DND-41 (cell line): ENCODE measurements at regions not wholly inside any gene's neighbourhood (a gene's known extent, or its start where the extent isn't known, plus 50 kb on each side); places are given as distances from the start of the nearest gene placed in this dataset.

Source experiments
- ATAC-seq: fragments of 200-7000 bp; cut with Tn5 transposase; 3 replicates; pipeline ENCODE4 v1.9.1; 2021; ENCODE audit warnings: low read depth; ENCODE audit not compliant: insufficient read depth
- DNase-seq: peaks from one replicate; pipeline ENCODE4 v3.0.0-alpha.2; 2020
- H2AFZ ChIP-seq: 2 replicates; pipeline ENCODE4 v1.6.0; 2012; ENCODE audit warnings: low read depth, low read length
- H3K27ac ChIP-seq: 2 replicates; pipeline ENCODE4 v1.5.1; 2012; ENCODE audit warnings: low read length, inconsistent platforms
- H3K27me3 ChIP-seq: fragments of 200-600 bp; sonication (generic); 2 replicates; pipeline ENCODE4 v1.6.0; 2012; ENCODE audit warnings: low read length, mild to moderate bottlenecking, inconsistent platforms; ENCODE audit not compliant: insufficient read depth, poor library complexity
- H3K36me3 ChIP-seq: 2 replicates; pipeline ENCODE4 v1.5.1; 2012; ENCODE audit warnings: low read length, inconsistent platforms; ENCODE audit not compliant: insufficient read depth
- H3K4me1 ChIP-seq: 2 replicates; pipeline ENCODE4 v1.5.1; 2012; ENCODE audit warnings: mild to moderate bottlenecking, low read length; ENCODE audit not compliant: insufficient read depth
- H3K4me2 ChIP-seq: 2 replicates; pipeline ENCODE4 v1.6.0; 2012; ENCODE audit warnings: mild to moderate bottlenecking, moderate library complexity, low read length, inconsistent platforms; ENCODE audit not compliant: insufficient read depth
- H3K4me3 ChIP-seq, 2 experiments: fragments of 200-600 bp in 1 of 2; shearing (Covaris generic) in 1 of 2; 2 replicates each; pipeline ENCODE4 v1.5.1; 2012 to 2016; ENCODE audit warnings: inconsistent platforms in 2 of 2, low read length in 2 of 2, mild to moderate bottlenecking in 2 of 2, low read depth in 1 of 2, moderate library complexity in 1 of 2
- H3K79me2 ChIP-seq: 2 replicates; pipeline ENCODE4 v1.6.0; 2012; ENCODE audit warnings: low read length, inconsistent platforms; ENCODE audit not compliant: insufficient read depth
- H3K9ac ChIP-seq: 2 replicates; pipeline ENCODE4 v1.6.0; 2012; ENCODE audit warnings: low read depth, mild to moderate bottlenecking, inconsistent platforms, low read length, moderate library complexity
- H3K9me3 ChIP-seq: 2 replicates; pipeline ENCODE4 v1.5.1; 2012; ENCODE audit warnings: low read length, moderate library complexity, mild to moderate bottlenecking, inconsistent platforms; ENCODE audit not compliant: insufficient read depth, severe bottlenecking
- H4K20me1 ChIP-seq: 2 replicates; pipeline ENCODE4 v1.6.0; 2012; ENCODE audit warnings: low read length; ENCODE audit not compliant: insufficient read depth
- EZH2 ChIP-seq: IDR thresholded peaks from 3 replicates; pipeline ENCODE4 v1.6.1; 2012; ENCODE audit warnings: borderline replicate concordance, low read depth, mild to moderate bottlenecking, moderate library complexity, low read length, inconsistent platforms; ENCODE audit not compliant: severe bottlenecking
- TF ChIP-seq, protein P1 (sequence below): IDR thresholded peaks from 2 replicates; pipeline ENCODE4 v1.5.1; 2012; ENCODE audit warnings: borderline replicate concordance, low read length, moderate library complexity, mild to moderate bottlenecking; ENCODE audit not compliant: poor library complexity, severe bottlenecking; ENCODE audit errors: extremely low read depth

DNA sequence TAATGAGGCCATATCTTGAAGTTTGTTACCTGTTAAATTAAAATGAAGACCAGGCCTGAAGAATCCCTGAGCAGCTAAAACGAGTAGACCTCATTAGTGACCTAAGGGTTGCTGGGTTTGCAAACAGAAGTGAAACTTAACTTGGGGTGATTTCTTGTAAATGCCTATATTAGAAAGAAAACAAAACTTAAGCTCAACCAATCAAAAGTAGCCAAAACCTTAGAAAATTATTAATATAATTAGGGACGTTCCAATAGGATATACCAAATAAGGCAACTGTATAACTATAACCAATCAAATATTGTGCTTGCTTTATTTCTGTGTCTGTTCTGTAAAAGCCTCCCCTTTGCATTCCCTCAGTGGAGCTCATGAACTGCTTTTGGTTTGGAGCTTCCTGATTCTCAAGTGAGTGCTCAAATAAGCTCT is 137.9 kb upstream of the VRK2 start:
- DNase-seq (no peak), ATAC-seq (no peak)
- no peak overlapping the region for H3K27ac ChIP-seq
- H3K4me1 ChIP-seq, result no peaks in the 10 kb centered on the region
- H4K20me1 ChIP-seq, result no peaks in the 10 kb centered on the region
- no peaks in the 10 kb centered on the region for H3K27me3 ChIP-seq
- TF ChIP-seq EZH2, result no peak
- TF ChIP-seq, protein P1, sequence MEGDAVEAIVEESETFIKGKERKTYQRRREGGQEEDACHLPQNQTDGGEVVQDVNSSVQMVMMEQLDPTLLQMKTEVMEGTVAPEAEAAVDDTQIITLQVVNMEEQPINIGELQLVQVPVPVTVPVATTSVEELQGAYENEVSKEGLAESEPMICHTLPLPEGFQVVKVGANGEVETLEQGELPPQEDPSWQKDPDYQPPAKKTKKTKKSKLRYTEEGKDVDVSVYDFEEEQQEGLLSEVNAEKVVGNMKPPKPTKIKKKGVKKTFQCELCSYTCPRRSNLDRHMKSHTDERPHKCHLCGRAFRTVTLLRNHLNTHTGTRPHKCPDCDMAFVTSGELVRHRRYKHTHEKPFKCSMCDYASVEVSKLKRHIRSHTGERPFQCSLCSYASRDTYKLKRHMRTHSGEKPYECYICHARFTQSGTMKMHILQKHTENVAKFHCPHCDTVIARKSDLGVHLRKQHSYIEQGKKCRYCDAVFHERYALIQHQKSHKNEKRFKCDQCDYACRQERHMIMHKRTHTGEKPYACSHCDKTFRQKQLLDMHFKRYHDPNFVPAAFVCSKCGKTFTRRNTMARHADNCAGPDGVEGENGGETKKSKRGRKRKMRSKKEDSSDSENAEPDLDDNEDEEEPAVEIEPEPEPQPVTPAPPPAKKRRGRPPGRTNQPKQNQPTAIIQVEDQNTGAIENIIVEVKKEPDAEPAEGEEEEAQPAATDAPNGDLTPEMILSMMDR, result no peak
- H3K4me3 ChIP-seq, result no peak overlapping the region
- H3K79me2 ChIP-seq, result no peaks in the 10 kb centered on the region
- no peak overlapping the region for H3K4me2 ChIP-seq
- H2AFZ ChIP-seq, result no peak overlapping the region
- H3K9me3 ChIP-seq, result no peaks in the 10 kb centered on the region
- no peaks in the 10 kb centered on the region for H3K36me3 ChIP-seq
- no peak overlapping the region for H3K9ac ChIP-seq

DNA sequence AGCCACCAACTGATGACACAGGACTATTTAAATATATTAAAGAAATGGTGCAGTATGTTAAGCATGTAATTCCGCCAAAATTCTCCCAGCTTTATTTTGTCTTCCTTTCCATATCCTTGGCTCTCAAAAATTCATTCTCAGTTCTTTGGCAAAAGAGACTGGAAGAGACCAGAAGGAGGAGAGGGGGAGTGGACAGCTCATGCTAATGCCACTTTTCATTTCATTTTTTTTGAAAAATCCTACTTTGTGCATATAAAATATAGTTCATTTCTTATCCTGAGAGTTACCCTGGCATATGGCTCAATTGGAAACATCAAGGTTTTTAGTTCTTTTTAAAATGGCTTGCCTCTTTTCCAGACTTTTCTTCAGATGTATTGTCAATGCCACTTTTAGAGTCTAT is 128.5 kb upstream of the VRK2 start:
- Histone ChIP-seq H3K4me1 (no peaks in the 10 kb centered on the region), H3K27ac (no peak overlapping the region), H3K27me3 (no peaks in the 10 kb centered on the region), H3K79me2 (no peaks in the 10 kb centered on the region), H3K9me3 (no peaks in the 10 kb centered on the region), H3K36me3 (no peaks in the 10 kb centered on the region), H2AFZ (no peak overlapping the region), H3K4me3 (no peak overlapping the region), H3K9ac (no peak overlapping the region), H3K4me2 (no peak overlapping the region), H4K20me1 (no peaks in the 10 kb centered on the region)
- DNase-seq, result no peak
- no peak for TF ChIP-seq EZH2
- TF ChIP-seq, protein P1, result no peak
- no peak for ATAC-seq

DNA sequence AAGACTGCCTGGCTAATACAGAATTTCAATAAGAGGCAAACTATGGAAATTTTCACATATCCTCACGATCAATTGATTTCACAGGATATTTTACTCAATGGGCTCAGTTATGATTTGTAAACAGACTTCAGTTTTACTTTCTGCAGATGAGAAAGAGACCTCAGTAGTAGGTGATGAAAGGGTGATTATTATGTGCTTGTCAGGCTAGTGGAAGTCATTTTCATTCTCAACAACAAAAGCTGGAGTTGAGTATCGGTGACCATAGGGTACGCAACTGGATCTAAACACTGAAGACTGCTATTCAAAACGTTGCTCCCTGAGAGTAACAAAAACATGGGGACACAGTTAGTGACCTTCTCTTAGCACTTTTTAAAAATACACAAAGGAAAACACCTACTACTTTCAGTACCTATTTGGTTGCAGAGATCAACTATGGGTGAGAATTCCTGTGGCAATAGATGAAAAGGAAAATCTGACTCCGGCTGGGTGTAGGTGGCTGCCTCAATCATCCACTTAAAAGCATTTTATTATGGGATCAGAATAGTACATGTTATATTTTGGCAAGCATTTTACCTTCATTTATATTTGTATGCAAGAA is 126.2 kb upstream of the VRK2 start:
- Histone ChIP-seq H3K4me2 (no peak overlapping the region), H3K79me2 (no peaks in the 10 kb centered on the region), H2AFZ (no peak overlapping the region), H3K4me1 (no peaks in the 10 kb centered on the region), H3K9ac (no peak overlapping the region), H3K27me3 (no peaks in the 10 kb centered on the region), H3K36me3 (no peaks in the 10 kb centered on the region), H3K4me3 (no peak overlapping the region), H3K9me3 (no peaks in the 10 kb centered on the region), H4K20me1 (no peaks in the 10 kb centered on the region), H3K27ac (no peak overlapping the region)
- no peak for ATAC-seq
- no peak for TF ChIP-seq EZH2
- TF ChIP-seq, protein P1, result no peak
- DNase-seq, result no peak
